ENCODE measurements at regions not wholly inside any gene's neighbourhood (a gene's known extent, or its start where the extent isn't known, plus 50 kb on each side); places are given as distances from the start of the nearest gene placed in this dataset.

GRCh38 chr5:56612759-56613158 lies 202.6 kb upstream of the MAP3K1 start:
- intact Hi-C loops (cut with DNase I) = no loop called here
- ATAC-seq (no peak), DNase-seq (no peak)
- H3K27ac ChIP-seq = no peak overlapping the region
- peaks cover 15% of the 10 kb centered on the region for H3K4me1 ChIP-seq
- H3K4me3 ChIP-seq = no peak overlapping the region
- no peaks in the 10 kb centered on the region for H3K9me3 ChIP-seq
- no peaks in the 10 kb centered on the region for H3K27me3 ChIP-seq
- TF ChIP-seq CTCF (IDR thresholded peaks at IDR 0.05) = no peak
- no peaks in the 10 kb centered on the region for H3K36me3 ChIP-seq

- ATAC-seq = no peak
Measured at GRCh38 chr5:56612353-56612752, 203.0 kb upstream of the MAP3K1 start.

GRCh38 chr5:56610093-56610698 lies 205.2 kb upstream of the MAP3K1 start:
- H3K36me3 ChIP-seq = no peaks in the 10 kb centered on the region
- intact Hi-C loops (cut with DNase I) = no loop called here
- no peak for TF ChIP-seq CTCF (IDR thresholded peaks at IDR 0.05)
- H3K9me3 ChIP-seq = no peaks in the 10 kb centered on the region
- H3K27me3 ChIP-seq = no peaks in the 10 kb centered on the region
- no peak overlapping the region for H3K4me3 ChIP-seq
- DNase-seq (no peak), ATAC-seq (no peak)
- no peaks in the 10 kb centered on the region for H3K4me1 ChIP-seq
- H3K27ac ChIP-seq = no peak overlapping the region

More at GRCh38 chr5:56612353-56612752, 203.0 kb upstream of the MAP3K1 start:
- TF ChIP-seq CTCF (IDR thresholded peaks at IDR 0.05) = no peak
- Histone ChIP-seq H3K9me3 (no peaks in the 10 kb centered on the region), H3K4me3 (no peak overlapping the region), H3K4me1 (peaks cover 15% of the 10 kb centered on the region), H3K27me3 (no peaks in the 10 kb centered on the region), H3K27ac (no peak overlapping the region), H3K36me3 (no peaks in the 10 kb centered on the region)
- intact Hi-C loops (cut with DNase I) = no loop called here
- DNase-seq = no peak

GRCh38 chr5:56608217-56608925 lies 207.0 kb upstream of the MAP3K1 start:
- Histone ChIP-seq H3K27ac (no peak overlapping the region), H3K36me3 (no peaks in the 10 kb centered on the region), H3K4me3 (no peak overlapping the region), H3K27me3 (no peaks in the 10 kb centered on the region), H3K9me3 (no peaks in the 10 kb centered on the region), H3K4me1 (no peaks in the 10 kb centered on the region)
- ATAC-seq (peak; percentile 82), DNase-seq (no peak)
- intact Hi-C loops (cut with DNase I) = no loop called here
- TF ChIP-seq CTCF (IDR thresholded peaks at IDR 0.05) = no peak

GRCh38 chr5:56607551-56607950 lies 207.8 kb upstream of the MAP3K1 start:
- intact Hi-C loops (cut with DNase I) = no loop called here
- Histone ChIP-seq H3K4me3 (no peak overlapping the region), H3K27ac (no peak overlapping the region), H3K4me1 (no peaks in the 10 kb centered on the region), H3K27me3 (no peaks in the 10 kb centered on the region), H3K36me3 (no peaks in the 10 kb centered on the region), H3K9me3 (no peaks in the 10 kb centered on the region)
- ATAC-seq (no peak), DNase-seq (no peak)
- TF ChIP-seq CTCF (IDR thresholded peaks at IDR 0.05) = no peak

Data from upper lobe of right lung (tissue), 1 donor.